ENCODE measurements at regions not wholly inside any gene's neighbourhood (a gene's known extent, or its start where the extent isn't known, plus 50 kb on each side); places are given as distances from the start of the nearest gene placed in this dataset.

GRCh38 chr12:86681060-86681459, 424.9 kb upstream of the MGAT4C start:
- no peak for DNase-seq (ENCODE audit: low read depth)

- no peak for DNase-seq (ENCODE audit: low read depth)
Observed at GRCh38 chr12:86675197-86675596, 419.0 kb upstream of the MGAT4C start.

- DNase-seq (ENCODE audit: low read depth) = no peak
Observed at GRCh38 chr12:86670986-86671385, 414.8 kb upstream of the MGAT4C start.

GRCh38 chr12:86669010-86669409, 412.8 kb upstream of the MGAT4C start:
- no peak for DNase-seq (ENCODE audit: low read depth)

- peak; percentile 4 for DNase-seq (ENCODE audit: low read depth)
Observed at GRCh38 chr12:86666316-86666715, 410.1 kb upstream of the MGAT4C start.

GRCh38 chr12:86663716-86664115, 407.5 kb upstream of the MGAT4C start:
- no peak for DNase-seq (ENCODE audit: low read depth)

- no peak for DNase-seq (ENCODE audit: low read depth)
Observed at GRCh38 chr12:86663173-86663572, 407.0 kb upstream of the MGAT4C start.

- no peak for DNase-seq (ENCODE audit: low read depth)
Observed at GRCh38 chr12:86662464-86662863, 406.3 kb upstream of the MGAT4C start.

- no peak for DNase-seq (ENCODE audit: low read depth)
Observed at GRCh38 chr12:86660488-86661147, 404.4 kb upstream of the MGAT4C start.

- DNase-seq (ENCODE audit: low read depth) = no peak
Observed at GRCh38 chr12:86659985-86660384, 403.8 kb upstream of the MGAT4C start.

- no peak for DNase-seq (ENCODE audit: low read depth)
Observed at GRCh38 chr12:86658303-86658702, 402.1 kb upstream of the MGAT4C start.

GRCh38 chr12:86647800-86648199, 391.6 kb upstream of the MGAT4C start:
- DNase-seq (ENCODE audit: low read depth) = no peak

- DNase-seq (ENCODE audit: low read depth) = no peak
Observed at GRCh38 chr12:86634456-86635410, 378.5 kb upstream of the MGAT4C start.

- no peak for DNase-seq (ENCODE audit: low read depth)
Observed at GRCh38 chr12:86627001-86627400, 370.8 kb upstream of the MGAT4C start.

GRCh38 chr12:86623267-86623666, 367.1 kb upstream of the MGAT4C start:
- DNase-seq (ENCODE audit: low read depth) = no peak

GRCh38 chr12:86621957-86622356, 365.8 kb upstream of the MGAT4C start:
- DNase-seq (ENCODE audit: low read depth) = no peak

GRCh38 chr12:86613311-86613710, 357.1 kb upstream of the MGAT4C start:
- DNase-seq (ENCODE audit: low read depth) = peak; percentile 33

GRCh38 chr12:86608638-86609037, 352.4 kb upstream of the MGAT4C start:
- DNase-seq (ENCODE audit: low read depth) = no peak

GRCh38 chr12:86601550-86602308, 345.5 kb upstream of the MGAT4C start:
- DNase-seq (ENCODE audit: low read depth) = no peak

- no peak for DNase-seq (ENCODE audit: low read depth)
Observed at GRCh38 chr12:86600664-86601231, 344.6 kb upstream of the MGAT4C start.

- no peak for DNase-seq (ENCODE audit: low read depth)
Observed at GRCh38 chr12:86597431-86597830, 341.2 kb upstream of the MGAT4C start.

- DNase-seq (ENCODE audit: low read depth) = no peak
Observed at GRCh38 chr12:86590296-86590695, 334.1 kb upstream of the MGAT4C start.

All from fibroblast of gingiva (primary cell).